SK-N-SH treated with all-trans-retinoic acid at 6 μM for 48 hours (cell line): ENCODE measurements at regions not wholly inside any gene's neighbourhood (a gene's known extent, or its start where the extent isn't known, plus 50 kb on each side); places are given as distances from the start of the nearest gene placed in this dataset.

ENCODE experiments used
- ARNTL ChIP-seq: fragments of 450-650 bp; formaldehyde crosslinking; IDR thresholded peaks from 2 replicates; pipeline ENCODE4 v1.5.0; 2020; ENCODE audit warnings: low read depth, mild to moderate bottlenecking, moderate library complexity, borderline replicate concordance
- CSDC2 ChIP-seq: fragments of 250-450 bp; sonication (Bioruptor Pico); IDR thresholded peaks from 2 replicates; pipeline ENCODE4 v1.5.0; 2020; ENCODE audit warnings: mild to moderate bottlenecking, moderate library complexity
- ESRRG ChIP-seq: fragments of 250-450 bp; sonication (Bioruptor Pico); IDR thresholded peaks from 2 replicates; pipeline ENCODE4 v1.6.1; 2021; ENCODE audit warnings: mild to moderate bottlenecking
- PATZ1 ChIP-seq: fragments of 250-450 bp; sonication (Bioruptor Pico); IDR thresholded peaks from 2 replicates; pipeline ENCODE4 v1.8.0; 2020; ENCODE audit warnings: mild to moderate bottlenecking, moderate library complexity, borderline replicate concordance
- RARB ChIP-seq: fragments of 250-450 bp; sonication (Bioruptor Pico); IDR thresholded peaks from 2 replicates; pipeline ENCODE4 v1.8.0; 2021; ENCODE audit warnings: mild to moderate bottlenecking, moderate library complexity
- TCF4 ChIP-seq: fragments of 250-450 bp; sonication (Bioruptor Pico); IDR thresholded peaks from 2 replicates; pipeline ENCODE4 v1.8.0; 2021; ENCODE audit warnings: mild to moderate bottlenecking, moderate library complexity, borderline replicate concordance
- TOX ChIP-seq: fragments of 250-450 bp; sonication (Bioruptor Pico); IDR thresholded peaks from 2 replicates; pipeline ENCODE4 v1.8.0; 2021; ENCODE audit warnings: mild to moderate bottlenecking, moderate library complexity, borderline replicate concordance
- ZFP3 ChIP-seq: fragments of 250-450 bp; sonication (Bioruptor Pico); IDR thresholded peaks from 2 replicates; pipeline ENCODE4 v1.5.0; 2020; ENCODE audit warnings: mild to moderate bottlenecking, moderate library complexity
- ZFP30 ChIP-seq: fragments of 450-650 bp; formaldehyde crosslinking; IDR thresholded peaks from 2 replicates; pipeline ENCODE4 v1.5.0; 2022; ENCODE audit warnings: mild to moderate bottlenecking, moderate library complexity
- ZNF8 ChIP-seq: fragments of 450-650 bp; formaldehyde crosslinking; IDR thresholded peaks from 2 replicates; pipeline ENCODE4 v1.5.0; 2020; ENCODE audit warnings: mild to moderate bottlenecking, moderate library complexity
- TF ChIP-seq, protein P1 (sequence below): fragments of 250-450 bp; sonication (Bioruptor Pico); IDR thresholded peaks from 2 replicates; pipeline ENCODE4 v1.5.0; 2020; ENCODE audit warnings: mild to moderate bottlenecking, moderate library complexity

DNA sequence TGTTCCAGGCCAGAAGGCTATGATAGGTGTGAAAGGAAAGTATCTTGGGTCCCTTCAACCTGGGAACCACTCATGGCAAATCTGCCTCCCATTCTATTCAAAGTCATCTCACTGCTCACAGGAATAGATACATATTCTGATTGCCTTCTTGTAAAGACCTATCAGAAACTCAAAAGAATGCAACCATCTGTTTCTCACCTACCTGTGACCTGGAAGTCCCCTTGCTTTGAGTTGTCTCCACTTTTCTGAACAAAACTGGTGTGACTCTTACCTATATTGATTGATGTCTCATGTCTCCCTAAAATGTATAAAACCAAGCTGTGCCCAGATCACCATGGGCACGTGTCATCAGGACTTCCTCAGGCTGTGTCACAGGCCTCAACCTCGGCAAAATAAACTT is 1149.3 kb downstream of the NSUN3 start:
- TF ChIP-seq PATZ1 (CRISPR knock-in tag) (no peak), ZFP30 (CRISPR knock-in tag) (no peak), ZFP3 (CRISPR knock-in tag) (no peak), ARNTL (CRISPR knock-in tag) (no peak), RARB (CRISPR knock-in tag) (no peak), ZNF8 (no peak), TOX (CRISPR knock-in tag) (no peak), CSDC2 (CRISPR knock-in tag) (no peak), TCF4 (CRISPR knock-in tag) (no peak), ESRRG (CRISPR knock-in tag) (no peak)
- TF ChIP-seq, protein P1, sequence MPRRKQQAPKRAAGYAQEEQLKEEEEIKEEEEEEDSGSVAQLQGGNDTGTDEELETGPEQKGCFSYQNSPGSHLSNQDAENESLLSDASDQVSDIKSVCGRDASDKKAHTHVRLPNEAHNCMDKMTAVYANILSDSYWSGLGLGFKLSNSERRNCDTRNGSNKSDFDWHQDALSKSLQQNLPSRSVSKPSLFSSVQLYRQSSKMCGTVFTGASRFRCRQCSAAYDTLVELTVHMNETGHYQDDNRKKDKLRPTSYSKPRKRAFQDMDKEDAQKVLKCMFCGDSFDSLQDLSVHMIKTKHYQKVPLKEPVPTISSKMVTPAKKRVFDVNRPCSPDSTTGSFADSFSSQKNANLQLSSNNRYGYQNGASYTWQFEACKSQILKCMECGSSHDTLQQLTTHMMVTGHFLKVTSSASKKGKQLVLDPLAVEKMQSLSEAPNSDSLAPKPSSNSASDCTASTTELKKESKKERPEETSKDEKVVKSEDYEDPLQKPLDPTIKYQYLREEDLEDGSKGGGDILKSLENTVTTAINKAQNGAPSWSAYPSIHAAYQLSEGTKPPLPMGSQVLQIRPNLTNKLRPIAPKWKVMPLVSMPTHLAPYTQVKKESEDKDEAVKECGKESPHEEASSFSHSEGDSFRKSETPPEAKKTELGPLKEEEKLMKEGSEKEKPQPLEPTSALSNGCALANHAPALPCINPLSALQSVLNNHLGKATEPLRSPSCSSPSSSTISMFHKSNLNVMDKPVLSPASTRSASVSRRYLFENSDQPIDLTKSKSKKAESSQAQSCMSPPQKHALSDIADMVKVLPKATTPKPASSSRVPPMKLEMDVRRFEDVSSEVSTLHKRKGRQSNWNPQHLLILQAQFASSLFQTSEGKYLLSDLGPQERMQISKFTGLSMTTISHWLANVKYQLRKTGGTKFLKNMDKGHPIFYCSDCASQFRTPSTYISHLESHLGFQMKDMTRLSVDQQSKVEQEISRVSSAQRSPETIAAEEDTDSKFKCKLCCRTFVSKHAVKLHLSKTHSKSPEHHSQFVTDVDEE, result no peak
